A549 (cell line): ENCODE measurements at regions not wholly inside any gene's neighbourhood (a gene's known extent, or its start where the extent isn't known, plus 50 kb on each side); places are given as distances from the start of the nearest gene placed in this dataset.
A peak's percentile ranks its signal among the peaks of the same experiment; 100 is the strongest.

ENCODE experiments used
- ATAC-seq, 2 experiments: fragments of 200-7000 bp in 1 of 2; fragments of >200 bp in 1 of 2; cut with Nextera tagmentation in 1 of 2; cut with Tn5 transposase in 1 of 2; 3 replicates each; pipeline versions ENCODE4 v1.8.0 to v1.9.1; 2018 to 2020; ENCODE audit warnings: mild to moderate bottlenecking in 1 of 2, moderate library complexity in 1 of 2
- CTCF ChIA-PET: fragments of 300-600 bp; sonication (Branson Sonifier 250); formaldehyde crosslinking; extraction: SDS; loops from one replicate; lab custom pipeline; 2021; ENCODE audit warnings: antibody characterized with exemption, inconsistent platforms; lab: Yijun Ruan, JAX
- POLR2A ChIA-PET: fragments of 350-600 bp; formaldehyde crosslinking; extraction: SDS; loops from one replicate; lab custom pipeline; 2021; ENCODE audit warnings: antibody characterized with exemption, inconsistent platforms; lab: Yijun Ruan, JAX
- DNase-seq, 2 experiments: peaks; one replicate each; pipeline versions ENCODE4 v3.0.0 to v3.0.0-alpha.2; 2011 to 2016; ENCODE audit warnings: low read depth in 1 of 2, low spot score in 1 of 2
- FAIRE-seq: peaks from 2 replicates; lab custom pipeline; 2011; peaks lifted over from hg19 to GRCh38; lab: Jason Lieb, UNC
- H3K27ac ChIP-seq, 2 experiments: fragments of >200 bp; sonication (Bioruptor Twin); formaldehyde crosslinking; 3 replicates each; pipeline ENCODE4 v1.5.1; 2016 to 2017
- H3K4me1 ChIP-seq: fragments of >200 bp; sonication (Bioruptor Twin); formaldehyde crosslinking; 3 replicates; pipeline ENCODE4 v1.6.1; 2016
- H3K4me2 ChIP-seq: fragments of >200 bp; sonication (Bioruptor Twin); formaldehyde crosslinking; 3 replicates; pipeline ENCODE4 v1.6.1; 2016
- H3K4me3 ChIP-seq: fragments of >200 bp; sonication (Bioruptor Twin); formaldehyde crosslinking; 3 replicates; pipeline ENCODE4 v1.5.1; 2016
- H3K9me3 ChIP-seq: fragments of >200 bp; sonication (Bioruptor Twin); formaldehyde crosslinking; 3 replicates; pipeline ENCODE4 v1.6.1; 2016
- BHLHE40 ChIP-seq: IDR thresholded peaks from 2 replicates; pipeline ENCODE4 v1.6.1; 2012; ENCODE audit warnings: low read depth, low read length, inconsistent platforms
- CHD2 ChIP-seq: fragments of 150-350 bp; IDR thresholded peaks from 2 replicates; pipeline ENCODE4 v1.6.1; 2014; ENCODE audit warnings: low read length; ENCODE audit not compliant: partially characterized antibody
- CTCF ChIP-seq: fragments of >200 bp; sonication (Bioruptor Twin); formaldehyde crosslinking; IDR thresholded peaks from 3 replicates; pipeline ENCODE4 v1.5.1; 2016
- E2F6 ChIP-seq: IDR thresholded peaks from 2 replicates; pipeline ENCODE4 v1.6.1; 2012; ENCODE audit warnings: low read depth, borderline replicate concordance
- ESRRA ChIP-seq: fragments of 150-350 bp; IDR thresholded peaks from 2 replicates; pipeline ENCODE4 v1.6.1; 2014; ENCODE audit warnings: mild to moderate bottlenecking, low read length, borderline replicate concordance
- FOSB ChIP-seq: fragments of 250-450 bp; sonication (Bioruptor Pico); IDR thresholded peaks from 2 replicates; pipeline ENCODE4 v1.5.0; 2020; ENCODE audit warnings: mild to moderate bottlenecking, moderate library complexity
- FOXS1 ChIP-seq: fragments of 250-450 bp; sonication (Bioruptor Pico); IDR thresholded peaks from 2 replicates; pipeline ENCODE4 v1.5.0; 2020; ENCODE audit warnings: mild to moderate bottlenecking, moderate library complexity
- GATA3 ChIP-seq: IDR thresholded peaks from 2 replicates; pipeline ENCODE4 v1.6.1; 2012; ENCODE audit warnings: borderline replicate concordance
- HES2 ChIP-seq: fragments of >200 bp; sonication (Bioruptor Twin); formaldehyde crosslinking; IDR thresholded peaks from 2 replicates; pipeline ENCODE4 v1.6.1; 2016
- HMGXB4 ChIP-seq: fragments of 250-450 bp; sonication (Bioruptor Pico); IDR thresholded peaks from 2 replicates; pipeline ENCODE4 v1.5.0; 2021; ENCODE audit warnings: mild to moderate bottlenecking, moderate library complexity, borderline replicate concordance
- HOXA7 ChIP-seq: fragments of 250-450 bp; sonication (Bioruptor Pico); IDR thresholded peaks from 2 replicates; pipeline ENCODE4 v1.5.0; 2020; ENCODE audit warnings: mild to moderate bottlenecking, moderate library complexity
- HOXB13 ChIP-seq: fragments of 250-450 bp; sonication (Bioruptor Pico); IDR thresholded peaks from 2 replicates; pipeline ENCODE4 v1.5.0; 2020; ENCODE audit warnings: low read depth, mild to moderate bottlenecking, moderate library complexity
- MYC ChIP-seq: IDR thresholded peaks from 2 replicates; pipeline ENCODE4 v1.6.1; 2012; ENCODE audit warnings: mild to moderate bottlenecking, inconsistent platforms, low read length, improper control_type of control experiment, borderline replicate concordance
- NFE2L2 ChIP-seq: fragments of 150-350 bp; conservative IDR thresholded peaks from 2 replicates; pipeline ENCODE4 v1.6.1; 2014; ENCODE audit warnings: low read length
- NPAS2 ChIP-seq: fragments of 250-450 bp; sonication (Bioruptor Pico); IDR thresholded peaks from 2 replicates; pipeline ENCODE4 v1.8.0; 2022; ENCODE audit warnings: mild to moderate bottlenecking, moderate library complexity, borderline replicate concordance
- NR3C1 ChIP-seq: fragments of >200 bp; sonication (Bioruptor Twin); formaldehyde crosslinking; IDR thresholded peaks from 3 replicates; pipeline ENCODE4 v1.6.1; 2017
- PHF8 ChIP-seq: fragments of 200-600 bp; sonication (generic); IDR thresholded peaks from 2 replicates; pipeline ENCODE4 v1.6.1; 2016; ENCODE audit warnings: low read depth, mild to moderate bottlenecking, antibody characterized with exemption, moderate library complexity, borderline replicate concordance
- POLR2A ChIP-seq: IDR thresholded peaks from 2 replicates; pipeline ENCODE4 v1.6.1; 2012; ENCODE audit warnings: mild to moderate bottlenecking, low read length
- RARB ChIP-seq: fragments of 250-450 bp; sonication (Bioruptor Pico); IDR thresholded peaks from 2 replicates; pipeline ENCODE4 v1.8.0; 2021; ENCODE audit warnings: mild to moderate bottlenecking, moderate library complexity
- SMC3 ChIP-seq: fragments of >200 bp; sonication (Bioruptor Twin); formaldehyde crosslinking; IDR thresholded peaks from 3 replicates; pipeline ENCODE4 v1.6.1; 2018; ENCODE audit warnings: inconsistent platforms
- SREBF2 ChIP-seq: fragments of 450-650 bp; IDR thresholded peaks from 2 replicates; pipeline ENCODE4 v1.6.1; 2014; ENCODE audit warnings: mild to moderate bottlenecking, moderate library complexity
- USF2 ChIP-seq: fragments of 450-650 bp; IDR thresholded peaks from 2 replicates; pipeline ENCODE4 v1.6.1; 2014; ENCODE audit warnings: antibody characterized with exemption
- ZC3H11A ChIP-seq: fragments of 450-650 bp; IDR thresholded peaks from 2 replicates; pipeline ENCODE4 v1.6.1; 2014; ENCODE audit warnings: antibody characterized with exemption, mild to moderate bottlenecking
- ZFP36 ChIP-seq: fragments of 450-650 bp; IDR thresholded peaks from 2 replicates; pipeline ENCODE4 v1.6.1; 2014; ENCODE audit warnings: borderline replicate concordance; ENCODE audit not compliant: partially characterized antibody
- ZSCAN20 ChIP-seq: fragments of 250-450 bp; sonication (Bioruptor Pico); IDR thresholded peaks from 2 replicates; pipeline ENCODE4 v1.8.0; 2022; ENCODE audit warnings: mild to moderate bottlenecking, moderate library complexity
- WGBS: methylation state at CpG from one replicate; pipeline ENCODE4 v1.1.6; 2017; ENCODE audit errors: missing lambda C conversion rate; 5-methylcytosine and 5-hydroxymethylcytosine counted together

- no peak for ATAC-seq
- CTCF ChIA-PET, result no interaction called here
- Histone ChIP-seq H3K4me1 (no peaks in the 10 kb centered on the region), H3K4me2 (no peak overlapping the region), H3K9me3 (no peaks in the 10 kb centered on the region)
- 0% methylated on average over 2 of the region's 2 CpGs for WGBS
- TF ChIP-seq CTCF (no peak), MYC (no peak), CHD2 (no peak), SREBF2 (no peak), GATA3 (no peak), E2F6 (no peak), NPAS2 (no peak), FOXS1 (CRISPR knock-in tag) (no peak)
- TF ChIP-seq, all 56 proteins: peak for 0
- Histone ChIP-seq H3K4me3 (no peak overlapping the region), H3K27ac (no peak overlapping the region)
- FAIRE-seq (no peak), DNase-seq (no peak)
- POLR2A ChIA-PET, result no interaction called here
Observed at GRCh38 chr7:47204709-47205108, 377.2 kb downstream of the TNS3 start.

- no peaks in the 10 kb centered on the region for H3K9me3 ChIP-seq
- no peak for TF ChIP-seq HOXA7
- TF ChIP-seq, all 56 proteins: peak for 0
- DNase-seq (no peak), ATAC-seq (no peak), FAIRE-seq (no peak)
- CTCF ChIA-PET, result interaction anchor here (1.4 to 1.6 kb wide), 4 partner anchors 9 to 1285 kb away, joined by 3 to 7 read pairs (median 4); no protein-coding TSS in a partner anchor
- Histone ChIP-seq H3K27ac (0 out of 6 replicates have a peak overlapping the region, but pooled peaks of 1 of the 2 experiments have one; percentile 27), H3K4me1 (peaks cover 6% of the 10 kb centered on the region; the same call in 1 of the 3 replicates), H3K4me2 (no peak overlapping the region), H3K4me3 (no peak overlapping the region)
- POLR2A ChIA-PET, result no interaction called here
- 27% methylated on average over 7 of the region's 7 CpGs for WGBS
Observed at GRCh38 chr7:47202146-47202783, 379.6 kb downstream of the TNS3 start.

- ChIA-PET POLR2A (no interaction called here), CTCF (interaction anchor here (1.1 kb wide), 1 partner anchor 17 kb away, joined by 6 read pairs; no protein-coding TSS in a partner anchor)
- no peak overlapping the region for H3K27ac ChIP-seq
- H3K4me1 ChIP-seq, result peaks cover 6% of the 10 kb centered on the region; the same call in 1 of the 3 replicates
- WGBS, result 95% methylated on average over 1 of the region's 1 CpG
- H3K9me3 ChIP-seq, result no peaks in the 10 kb centered on the region
- DNase-seq, result peak in 1 of 2 experiments; percentile 18
- FAIRE-seq, result no peak
- peak; percentile 59 to 62; a peak in 5 of 6 replicates for ATAC-seq
- no peak overlapping the region for H3K4me3 ChIP-seq
- H3K4me2 ChIP-seq, result peak overlapping the region; percentile 15; the same call in 1 of the 3 replicates
- TF ChIP-seq ESRRA (no peak), PHF8 (no peak), RARB (CRISPR knock-in tag) (no peak), HES2 (no peak), USF2 (no peak), NR3C1 (no peak), MYC (no peak), FOSB (no peak), NFE2L2 (no peak), HMGXB4 (CRISPR knock-in tag) (no peak), POLR2A (no peak), SMC3 (no peak), ZC3H11A (no peak), ZFP36 (no peak), BHLHE40 (no peak), HOXB13 (CRISPR knock-in tag) (no peak), ZSCAN20 (CRISPR knock-in tag) (no peak), CTCF (no peak)
Observed at GRCh38 chr7:47198159-47198558, 383.8 kb downstream of the TNS3 start.
